Panc1 (cell line): ENCODE measurements at regions not wholly inside any gene's neighbourhood (a gene's known extent, or its start where the extent isn't known, plus 50 kb on each side); places are given as distances from the start of the nearest gene placed in this dataset.

Experiments used
- CTCF ChIP-seq: fragments of 450-650 bp; IDR thresholded peaks from 2 replicates; pipeline ENCODE4 v1.5.1; 2017; ENCODE audit warnings: mild to moderate bottlenecking
- POLR2AphosphoS5 ChIP-seq: IDR thresholded peaks from 2 replicates; pipeline ENCODE4 v1.6.1; 2012; ENCODE audit warnings: mild to moderate bottlenecking, low read depth, low read length, moderate library complexity

GRCh38 chr12:103177639-103178255 is 220.3 kb downstream of the ASCL1 start:
- no peak for TF ChIP-seq CTCF
- TF ChIP-seq POLR2AphosphoS5: no peak
